Endodermal cell (in vitro differentiated cells): ENCODE measurements at regions not wholly inside any gene's neighbourhood (a gene's known extent, or its start where the extent isn't known, plus 50 kb on each side); places are given as distances from the start of the nearest gene placed in this dataset.

ENCODE experiments used
- DNase-seq: peaks from one replicate; pipeline ENCODE4 v3.0.0-alpha.2; 2017
- H3K27ac ChIP-seq: 2 replicates; pipeline ENCODE4 v1.5.1; 2013; ENCODE audit warnings: mild to moderate bottlenecking, low read depth, low read length, moderate library complexity
- H3K27me3 ChIP-seq: 2 replicates; pipeline ENCODE4 v1.6.1; 2013; ENCODE audit warnings: mild to moderate bottlenecking, low read length, moderate library complexity; ENCODE audit not compliant: insufficient read depth, control insufficient read depth, poor library complexity, severe bottlenecking
- H3K36me3 ChIP-seq: 2 replicates; pipeline ENCODE4 v1.7.0; 2013; ENCODE audit warnings: mild to moderate bottlenecking, low read length, moderate library complexity; ENCODE audit not compliant: control insufficient read depth, insufficient read depth
- H3K4me1 ChIP-seq: one replicate; pipeline ENCODE4 v1.7.0; 2013; ENCODE audit warnings: low read length; ENCODE audit not compliant: control insufficient read depth, insufficient read depth
- H3K4me3 ChIP-seq: 2 replicates; pipeline ENCODE4 v1.5.1; 2013; ENCODE audit warnings: mild to moderate bottlenecking, low read length, moderate library complexity
- H3K9ac ChIP-seq: 2 replicates; pipeline ENCODE4 v1.6.1; 2013; ENCODE audit warnings: mild to moderate bottlenecking, low read length, moderate library complexity; ENCODE audit not compliant: poor library complexity, severe bottlenecking; ENCODE audit errors: extremely low read depth
- H3K9me3 ChIP-seq: 2 replicates; pipeline ENCODE4 v1.6.1; 2013; ENCODE audit warnings: mild to moderate bottlenecking, low read length, moderate library complexity; ENCODE audit not compliant: control insufficient read depth
- H3K27ac Mint-ChIP-seq: 2 replicates; pipeline ENCODE4 v1.8.0; 2020; ENCODE audit warnings: mixed read lengths
- H3K27me3 Mint-ChIP-seq: 2 replicates; pipeline ENCODE4 v1.8.0; 2021; ENCODE audit warnings: mild to moderate bottlenecking, mixed read lengths; ENCODE audit not compliant: insufficient read depth
- H3K36me3 Mint-ChIP-seq: 2 replicates; pipeline ENCODE4 v1.8.0; 2020; ENCODE audit warnings: low read depth, mixed read lengths
- H3K4me1 Mint-ChIP-seq: 2 replicates; pipeline ENCODE4 v1.8.0; 2020; ENCODE audit warnings: mixed read lengths
- H3K4me3 Mint-ChIP-seq: 2 replicates; pipeline ENCODE4 v1.8.0; 2020; ENCODE audit warnings: mild to moderate bottlenecking, moderate library complexity, mixed read lengths
- H3K9me3 Mint-ChIP-seq: 2 replicates; pipeline ENCODE4 v1.8.0; 2020; ENCODE audit warnings: mild to moderate bottlenecking, mixed read lengths
- WGBS, 2 experiments: methylation state at CpG; one replicate each; pipeline versions ENCODE4 v1.1.5 to v1.1.7; 2013; ENCODE audit warnings: missing lambda C conversion rate in 2 of 2, mixed read lengths in 1 of 2; ENCODE audit not compliant: insufficient coverage in 1 of 2, insufficient read length in 1 of 2; 5-methylcytosine and 5-hydroxymethylcytosine counted together
- TF ChIP-seq, protein P1 (sequence below): fragments of 200-600 bp; sonication (generic); conservative IDR thresholded peaks from 2 replicates; pipeline ENCODE4 v1.5.0; 2021; ENCODE audit warnings: antibody characterized with exemption, mild to moderate bottlenecking

DNA sequence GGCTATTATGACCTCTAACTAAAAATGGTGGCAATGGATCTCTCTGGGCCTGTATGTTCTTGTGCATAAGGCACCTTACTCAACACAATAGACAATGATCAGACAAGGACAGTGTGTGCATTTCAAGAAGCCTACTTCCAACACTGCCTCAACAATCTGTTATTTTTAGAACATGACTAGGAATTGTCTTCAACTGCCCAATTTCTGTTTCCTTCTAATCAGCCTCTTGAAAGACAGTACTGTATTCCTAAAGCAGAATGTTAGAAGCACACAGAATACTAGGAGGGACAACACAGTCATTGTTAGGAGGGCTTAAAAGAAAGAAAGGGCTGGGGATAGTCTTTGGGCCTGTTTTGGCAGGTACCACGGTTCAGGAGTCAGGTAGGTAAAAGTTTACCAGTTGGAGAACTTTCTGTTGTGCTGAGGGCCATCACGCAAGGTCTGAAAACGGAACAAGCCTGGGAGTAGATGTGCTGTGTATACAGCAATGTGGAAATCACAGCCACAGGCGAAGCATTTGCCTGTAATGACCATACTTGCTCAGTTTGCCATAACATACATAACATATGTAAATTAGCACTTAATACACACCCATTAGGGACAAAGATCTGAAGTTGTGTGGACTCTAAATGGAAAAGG is 100.8 kb upstream of the ATXN3L start:
- Mint-ChIP-seq H3K4me1 (peaks cover 4% of the 10 kb centered on the region), H3K27ac (no peak overlapping the region), H3K4me3 (no peak overlapping the region), H3K36me3 (no peaks in the 10 kb centered on the region), H3K9me3 (peaks cover 68% of the 10 kb centered on the region), H3K27me3 (no peaks in the 10 kb centered on the region)
- no peaks in the 10 kb centered on the region for H3K36me3 ChIP-seq
- H3K4me1 ChIP-seq: no peaks in the 10 kb centered on the region
- H3K9me3 ChIP-seq: no peaks in the 10 kb centered on the region
- TF ChIP-seq, protein P1, sequence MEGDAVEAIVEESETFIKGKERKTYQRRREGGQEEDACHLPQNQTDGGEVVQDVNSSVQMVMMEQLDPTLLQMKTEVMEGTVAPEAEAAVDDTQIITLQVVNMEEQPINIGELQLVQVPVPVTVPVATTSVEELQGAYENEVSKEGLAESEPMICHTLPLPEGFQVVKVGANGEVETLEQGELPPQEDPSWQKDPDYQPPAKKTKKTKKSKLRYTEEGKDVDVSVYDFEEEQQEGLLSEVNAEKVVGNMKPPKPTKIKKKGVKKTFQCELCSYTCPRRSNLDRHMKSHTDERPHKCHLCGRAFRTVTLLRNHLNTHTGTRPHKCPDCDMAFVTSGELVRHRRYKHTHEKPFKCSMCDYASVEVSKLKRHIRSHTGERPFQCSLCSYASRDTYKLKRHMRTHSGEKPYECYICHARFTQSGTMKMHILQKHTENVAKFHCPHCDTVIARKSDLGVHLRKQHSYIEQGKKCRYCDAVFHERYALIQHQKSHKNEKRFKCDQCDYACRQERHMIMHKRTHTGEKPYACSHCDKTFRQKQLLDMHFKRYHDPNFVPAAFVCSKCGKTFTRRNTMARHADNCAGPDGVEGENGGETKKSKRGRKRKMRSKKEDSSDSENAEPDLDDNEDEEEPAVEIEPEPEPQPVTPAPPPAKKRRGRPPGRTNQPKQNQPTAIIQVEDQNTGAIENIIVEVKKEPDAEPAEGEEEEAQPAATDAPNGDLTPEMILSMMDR: no peak
- no peak for DNase-seq
- no peak overlapping the region for H3K4me3 ChIP-seq
- no peak overlapping the region for H3K27ac ChIP-seq
- 95 to 100% methylated on average over 1 to 3 of the region's 4 CpGs for WGBS, 2 experiments
- H3K27me3 ChIP-seq: no peaks in the 10 kb centered on the region
- H3K9ac ChIP-seq: no peak overlapping the region

DNA sequence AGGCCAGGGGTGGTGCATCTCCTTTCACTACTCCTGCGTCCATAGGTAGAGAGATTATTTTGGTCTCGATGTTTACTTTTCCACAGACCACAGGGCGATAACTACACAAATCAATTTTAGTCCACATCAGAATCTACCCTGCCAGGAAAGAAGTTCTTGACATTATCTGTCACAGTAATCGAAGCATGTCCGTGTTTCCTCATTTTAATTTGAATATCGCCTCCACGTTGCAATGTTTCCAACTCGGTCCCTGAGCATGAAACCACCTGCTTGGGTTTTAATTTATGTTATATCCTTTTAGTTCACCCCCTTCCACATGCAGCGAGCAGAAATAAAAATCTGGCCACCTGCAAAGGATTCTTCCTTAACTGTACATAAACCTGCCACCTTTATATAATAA is 100.1 kb upstream of the ATXN3L start:
- TF ChIP-seq, protein P1: no peak
- Histone ChIP-seq H3K9ac (no peak overlapping the region), H3K27me3 (no peaks in the 10 kb centered on the region), H3K9me3 (no peaks in the 10 kb centered on the region), H3K4me3 (no peak overlapping the region), H3K4me1 (no peaks in the 10 kb centered on the region), H3K27ac (no peak overlapping the region), H3K36me3 (no peaks in the 10 kb centered on the region)
- H3K27me3 Mint-ChIP-seq: no peaks in the 10 kb centered on the region
- no peak overlapping the region for H3K27ac Mint-ChIP-seq
- no peaks in the 10 kb centered on the region for H3K36me3 Mint-ChIP-seq
- peaks cover 6% of the 10 kb centered on the region for H3K4me1 Mint-ChIP-seq
- H3K9me3 Mint-ChIP-seq: peaks cover 74% of the 10 kb centered on the region
- H3K4me3 Mint-ChIP-seq: no peak overlapping the region
- WGBS, 2 experiments: 96 to 100% methylated on average over 3 to 8 of the region's 9 CpGs
- no peak for DNase-seq

DNA sequence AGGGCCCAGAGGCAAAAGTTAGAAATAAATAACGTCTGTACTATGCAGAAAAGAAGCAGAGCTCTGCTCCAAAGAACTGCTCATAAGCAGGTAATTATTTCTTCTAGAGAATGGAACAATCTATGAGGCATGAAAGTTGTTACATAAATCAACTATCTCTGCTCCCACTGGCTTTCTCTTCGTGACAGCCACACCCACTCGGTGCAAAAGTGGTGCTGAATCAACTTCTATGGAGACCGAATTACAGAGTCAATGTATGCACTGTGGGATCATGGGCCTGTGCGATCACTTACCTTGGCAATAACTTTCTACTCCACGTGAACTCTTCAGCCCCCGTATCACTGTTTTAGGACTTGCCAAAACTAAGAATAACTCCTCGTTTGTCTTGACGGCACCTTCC is 99.4 kb upstream of the ATXN3L start:
- H3K9me3 Mint-ChIP-seq: peaks cover 74% of the 10 kb centered on the region
- no peak for DNase-seq

More for the DNA sequence above, 99.4 kb upstream of the ATXN3L start:
- Histone ChIP-seq H3K36me3 (no peaks in the 10 kb centered on the region), H3K4me3 (no peak overlapping the region), H3K4me1 (no peaks in the 10 kb centered on the region), H3K27me3 (no peaks in the 10 kb centered on the region), H3K9ac (no peak overlapping the region), H3K9me3 (no peaks in the 10 kb centered on the region), H3K27ac (no peak overlapping the region)
- TF ChIP-seq, protein P1: no peak
- H3K27me3 Mint-ChIP-seq: no peaks in the 10 kb centered on the region
- H3K4me3 Mint-ChIP-seq: no peak overlapping the region
- H3K4me1 Mint-ChIP-seq: peaks cover 13% of the 10 kb centered on the region
- no peak overlapping the region for H3K27ac Mint-ChIP-seq
- no peaks in the 10 kb centered on the region for H3K36me3 Mint-ChIP-seq
- 96% methylated on average over 9 of the region's 9 CpGs; no CpG with 5 or more reads in 1 of the 2 experiments for WGBS, 2 experiments
